ENCODE measurements at regions not wholly inside any gene's neighbourhood (a gene's known extent, or its start where the extent isn't known, plus 50 kb on each side); places are given as distances from the start of the nearest gene placed in this dataset.

DNA sequence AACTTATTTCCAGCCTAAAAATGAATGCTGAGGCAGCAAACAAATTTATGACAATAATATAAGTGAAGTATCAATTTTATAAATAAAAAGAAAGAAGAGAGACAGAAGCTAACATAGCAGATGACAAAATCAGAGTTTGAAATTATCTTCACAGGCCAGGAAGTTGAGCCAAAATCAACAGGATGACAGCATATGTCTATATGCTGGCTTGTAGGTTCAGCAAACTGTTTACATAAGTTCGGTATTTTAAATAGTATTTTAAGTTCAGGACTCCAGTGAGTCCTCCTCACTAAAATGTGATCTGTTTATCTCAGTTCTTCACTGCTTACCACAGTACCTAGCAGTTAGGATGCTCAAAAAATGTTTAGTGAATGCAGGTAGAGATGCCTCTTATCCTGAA is 359.6 kb upstream of the SMC2 start:
- no peak for TF ChIP-seq GLI2 (tag by site-specific recombination; IDR thresholded peaks at IDR 0.05; ENCODE audit: borderline replicate concordance, low read depth)
- H3K9me3 ChIP-seq (ENCODE audit: control insufficient read depth, insufficient read depth, low read depth, low read length): no peaks in the 10 kb centered on the region
- no peaks in the 10 kb centered on the region for H3K4me1 ChIP-seq (ENCODE audit: control insufficient read depth, insufficient read depth, low read length)
- no peak overlapping the region for H3K27ac ChIP-seq (ENCODE audit: extremely low read depth, low read depth, low read length)
- ChIA-PET POLR2A (interaction anchor here (0.7 kb wide), 1 partner anchor 1948 kb away, joined by 4 read pairs; no protein-coding TSS in a partner anchor), CTCF (no interaction called here)
- H3K36me3 ChIP-seq (ENCODE audit: control insufficient read depth in 2 of 2, insufficient read depth in 1 of 2, low read length in 2 of 2): no peaks in the 10 kb centered on the region
- no peak overlapping the region for H3K4me3 ChIP-seq (ENCODE audit: low read depth, low read length)

DNA sequence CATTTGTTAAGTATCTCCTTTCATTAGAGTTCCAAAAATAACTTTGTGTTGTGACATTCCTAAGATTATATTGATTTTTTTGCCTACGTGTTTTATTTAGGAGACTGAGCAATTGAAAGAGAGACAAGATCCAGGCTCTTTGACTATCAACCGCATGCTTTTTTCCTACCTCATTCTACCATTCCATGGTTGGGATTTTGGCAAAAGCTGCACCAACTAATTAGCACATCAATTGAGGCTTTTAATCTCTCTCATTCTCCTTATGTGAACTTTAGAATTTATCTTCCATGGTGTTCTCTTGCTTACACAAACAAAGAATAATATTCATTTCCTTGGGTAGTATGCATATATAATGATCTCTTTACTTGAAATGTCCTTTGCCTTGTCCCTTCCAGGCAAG is 338.7 kb upstream of the SMC2 start:
- no peaks in the 10 kb centered on the region for H3K36me3 ChIP-seq (ENCODE audit: control insufficient read depth in 2 of 2, insufficient read depth in 1 of 2, low read length in 2 of 2)
- CTCF ChIA-PET: no interaction called here
- no peaks in the 10 kb centered on the region for H3K9me3 ChIP-seq (ENCODE audit: control insufficient read depth, insufficient read depth, low read depth, low read length)
- H3K4me3 ChIP-seq (ENCODE audit: low read depth, low read length): no peak overlapping the region
- POLR2A ChIA-PET: no interaction called here
- no peak overlapping the region for H3K27ac ChIP-seq (ENCODE audit: extremely low read depth, low read depth, low read length)
- H3K4me1 ChIP-seq (ENCODE audit: control insufficient read depth, insufficient read depth, low read length): no peaks in the 10 kb centered on the region
- TF ChIP-seq ZFHX2 (tag by site-specific recombination; conservative IDR thresholded peaks at IDR 0.05) (no peak), ZNF324 (tag by site-specific recombination; IDR thresholded peaks at IDR 0.05) (no peak), ZNF132 (tag by site-specific recombination; IDR thresholded peaks at IDR 0.05; ENCODE audit: borderline replicate concordance) (no peak), ZNF112 (tag by site-specific recombination; IDR thresholded peaks at IDR 0.05) (no peak), SCRT1 (tag by site-specific recombination; IDR thresholded peaks at IDR 0.05; ENCODE audit: borderline replicate concordance) (no peak)
- TF ChIP-seq, protein P1, sequence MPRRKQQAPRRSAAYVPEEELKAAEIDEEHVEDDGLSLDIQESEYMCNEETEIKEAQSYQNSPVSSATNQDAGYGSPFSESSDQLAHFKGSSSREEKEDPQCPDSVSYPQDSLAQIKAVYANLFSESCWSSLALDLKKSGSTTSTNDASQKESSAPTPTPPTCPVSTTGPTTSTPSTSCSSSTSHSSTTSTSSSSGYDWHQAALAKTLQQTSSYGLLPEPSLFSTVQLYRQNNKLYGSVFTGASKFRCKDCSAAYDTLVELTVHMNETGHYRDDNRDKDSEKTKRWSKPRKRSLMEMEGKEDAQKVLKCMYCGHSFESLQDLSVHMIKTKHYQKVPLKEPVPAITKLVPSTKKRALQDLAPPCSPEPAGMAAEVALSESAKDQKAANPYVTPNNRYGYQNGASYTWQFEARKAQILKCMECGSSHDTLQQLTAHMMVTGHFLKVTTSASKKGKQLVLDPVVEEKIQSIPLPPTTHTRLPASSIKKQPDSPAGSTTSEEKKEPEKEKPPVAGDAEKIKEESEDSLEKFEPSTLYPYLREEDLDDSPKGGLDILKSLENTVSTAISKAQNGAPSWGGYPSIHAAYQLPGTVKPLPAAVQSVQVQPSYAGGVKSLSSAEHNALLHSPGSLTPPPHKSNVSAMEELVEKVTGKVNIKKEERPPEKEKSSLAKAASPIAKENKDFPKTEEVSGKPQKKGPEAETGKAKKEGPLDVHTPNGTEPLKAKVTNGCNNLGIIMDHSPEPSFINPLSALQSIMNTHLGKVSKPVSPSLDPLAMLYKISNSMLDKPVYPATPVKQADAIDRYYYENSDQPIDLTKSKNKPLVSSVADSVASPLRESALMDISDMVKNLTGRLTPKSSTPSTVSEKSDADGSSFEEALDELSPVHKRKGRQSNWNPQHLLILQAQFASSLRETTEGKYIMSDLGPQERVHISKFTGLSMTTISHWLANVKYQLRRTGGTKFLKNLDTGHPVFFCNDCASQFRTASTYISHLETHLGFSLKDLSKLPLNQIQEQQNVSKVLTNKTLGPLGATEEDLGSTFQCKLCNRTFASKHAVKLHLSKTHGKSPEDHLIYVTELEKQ (tag by site-specific recombination; IDR thresholded peaks at IDR 0.05; ENCODE audit: borderline replicate concordance): no peak
- TF ChIP-seq, protein P2, sequence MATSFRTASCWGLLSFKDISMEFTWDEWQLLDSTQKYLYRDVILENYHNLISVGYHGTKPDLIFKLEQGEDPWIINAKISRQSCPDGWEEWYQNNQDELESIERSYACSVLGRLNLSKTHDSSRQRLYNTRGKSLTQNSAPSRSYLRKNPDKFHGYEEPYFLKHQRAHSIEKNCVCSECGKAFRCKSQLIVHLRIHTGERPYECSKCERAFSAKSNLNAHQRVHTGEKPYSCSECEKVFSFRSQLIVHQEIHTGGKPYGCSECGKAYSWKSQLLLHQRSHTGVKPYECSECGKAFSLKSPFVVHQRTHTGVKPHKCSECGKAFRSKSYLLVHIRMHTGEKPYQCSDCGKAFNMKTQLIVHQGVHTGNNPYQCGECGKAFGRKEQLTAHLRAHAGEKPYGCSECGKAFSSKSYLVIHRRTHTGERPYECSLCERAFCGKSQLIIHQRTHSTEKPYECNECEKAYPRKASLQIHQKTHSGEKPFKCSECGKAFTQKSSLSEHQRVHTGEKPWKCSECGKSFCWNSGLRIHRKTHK (tag by site-specific recombination; IDR thresholded peaks at IDR 0.05): no peak

DNA sequence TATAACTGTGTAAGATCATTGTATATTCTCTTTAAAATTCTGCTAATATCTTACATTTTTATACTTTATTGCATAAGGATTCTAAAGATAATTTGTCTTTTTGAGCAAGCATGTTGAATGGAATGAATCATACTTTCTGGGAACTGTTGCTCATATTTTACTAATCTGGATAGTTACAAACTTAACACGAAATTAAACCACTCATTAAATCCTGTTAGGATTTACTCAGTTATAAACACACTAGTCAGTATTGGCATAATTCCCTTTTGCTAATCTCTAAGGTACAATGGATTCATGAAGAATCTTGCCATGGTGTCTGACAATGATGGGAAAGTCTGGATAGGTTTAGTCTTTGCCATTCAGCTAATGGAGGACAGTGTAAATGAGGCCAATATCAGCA is 338.1 kb upstream of the SMC2 start:
- CTCF ChIA-PET: no interaction called here
- no peaks in the 10 kb centered on the region for H3K9me3 ChIP-seq (ENCODE audit: control insufficient read depth, insufficient read depth, low read depth, low read length)
- no peaks in the 10 kb centered on the region for H3K36me3 ChIP-seq (ENCODE audit: control insufficient read depth in 2 of 2, insufficient read depth in 1 of 2, low read length in 2 of 2)
- no peak overlapping the region for H3K27ac ChIP-seq (ENCODE audit: extremely low read depth, low read depth, low read length)
- TF ChIP-seq ZEB2 (tag by site-specific recombination; IDR thresholded peaks at IDR 0.05): no peak
- no peak for TF ChIP-seq ZSCAN30 (tag by site-specific recombination; IDR thresholded peaks at IDR 0.05)
- TF ChIP-seq ZSCAN23 (tag by site-specific recombination; IDR thresholded peaks at IDR 0.05): no peak
- no peak for TF ChIP-seq BCL11A (tag by site-specific recombination; IDR thresholded peaks at IDR 0.05; ENCODE audit: low read depth)
- TF ChIP-seq OSR2 (tag by site-specific recombination; IDR thresholded peaks at IDR 0.05): no peak
- TF ChIP-seq ZNF658 (tag by site-specific recombination; IDR thresholded peaks at IDR 0.05): no peak
- TF ChIP-seq ZNF530 (tag by site-specific recombination; IDR thresholded peaks at IDR 0.05; ENCODE audit: low read depth): no peak
- TF ChIP-seq, protein P3, sequence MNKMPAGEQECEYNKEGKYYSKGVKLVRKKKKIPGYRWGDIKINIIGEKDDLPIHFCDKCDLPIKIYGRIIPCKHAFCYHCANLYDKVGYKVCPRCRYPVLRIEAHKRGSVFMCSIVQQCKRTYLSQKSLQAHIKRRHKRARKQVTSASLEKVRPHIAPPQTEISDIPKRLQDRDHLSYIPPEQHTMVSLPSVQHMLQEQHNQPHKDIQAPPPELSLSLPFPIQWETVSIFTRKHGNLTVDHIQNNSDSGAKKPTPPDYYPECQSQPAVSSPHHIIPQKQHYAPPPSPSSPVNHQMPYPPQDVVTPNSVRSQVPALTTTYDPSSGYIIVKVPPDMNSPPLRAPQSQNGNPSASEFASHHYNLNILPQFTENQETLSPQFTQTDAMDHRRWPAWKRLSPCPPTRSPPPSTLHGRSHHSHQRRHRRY (tag by site-specific recombination; IDR thresholded peaks at IDR 0.05): no peak
- no peak for TF ChIP-seq ZNF404 (tag by site-specific recombination; IDR thresholded peaks at IDR 0.05)
- TF ChIP-seq ZNF473 (tag by site-specific recombination; IDR thresholded peaks at IDR 0.05): no peak
- POLR2A ChIA-PET: no interaction called here
- no peaks in the 10 kb centered on the region for H3K4me1 ChIP-seq (ENCODE audit: control insufficient read depth, insufficient read depth, low read length)
- no peak overlapping the region for H3K4me3 ChIP-seq (ENCODE audit: low read depth, low read length)
